Neuron (in vitro differentiated cells): ENCODE measurements at regions not wholly inside any gene's neighbourhood (a gene's known extent, or its start where the extent isn't known, plus 50 kb on each side); places are given as distances from the start of the nearest gene placed in this dataset.

Experiments used
- H2AFZ ChIP-seq: one replicate; pipeline ENCODE4 v1.6.1; 2013; ENCODE audit warnings: low read depth, mild to moderate bottlenecking, inconsistent platforms, low read length, moderate library complexity
- H3K27me3 ChIP-seq: one replicate; pipeline ENCODE4 v1.6.1; 2013; ENCODE audit warnings: low read length; ENCODE audit not compliant: insufficient read depth
- H3K36me3 ChIP-seq: one replicate; pipeline ENCODE4 v1.6.1; 2013; ENCODE audit warnings: low read length; ENCODE audit not compliant: insufficient read depth
- H3K4me1 ChIP-seq: one replicate; pipeline ENCODE4 v1.6.1; 2013; ENCODE audit warnings: low read length; ENCODE audit not compliant: insufficient read depth
- H3K4me3 ChIP-seq: 2 replicates; pipeline ENCODE4 v1.5.1; 2013; ENCODE audit warnings: mild to moderate bottlenecking, low read length, moderate library complexity
- H3K9me3 ChIP-seq: one replicate; pipeline ENCODE4 v1.6.1; 2013; ENCODE audit warnings: low read length

GRCh38 chr6:2477666-2478065 is 232.3 kb upstream of the GMDS start:
- H3K36me3 ChIP-seq: no peaks in the 10 kb centered on the region
- no peaks in the 10 kb centered on the region for H3K4me1 ChIP-seq
- no peak overlapping the region for H2AFZ ChIP-seq
- H3K27me3 ChIP-seq: no peaks in the 10 kb centered on the region
- H3K9me3 ChIP-seq: peaks cover 5% of the 10 kb centered on the region
- no peak overlapping the region for H3K4me3 ChIP-seq

DNA sequence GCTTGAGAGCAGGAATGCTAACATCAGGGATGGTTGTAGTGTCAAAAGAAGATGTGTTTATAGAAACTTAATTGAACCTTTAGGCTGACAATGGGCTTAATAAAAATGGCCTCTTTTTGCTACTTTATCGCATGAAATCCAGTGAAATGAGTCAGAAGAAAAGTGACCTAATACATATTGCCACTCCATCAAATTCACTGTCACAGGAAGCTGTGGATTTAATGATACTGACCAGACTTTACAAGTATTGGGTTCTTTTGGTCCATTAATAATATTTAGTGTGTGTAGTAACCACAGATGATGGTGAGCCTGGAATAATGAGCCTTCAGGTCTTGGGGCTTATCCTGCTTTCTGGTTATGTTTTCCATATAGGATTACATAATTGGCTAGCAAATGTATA is 231.8 kb upstream of the GMDS start:
- peaks cover 4% of the 10 kb centered on the region for H3K9me3 ChIP-seq
- no peaks in the 10 kb centered on the region for H3K4me1 ChIP-seq
- no peaks in the 10 kb centered on the region for H3K36me3 ChIP-seq
- no peak overlapping the region for H2AFZ ChIP-seq
- H3K27me3 ChIP-seq: no peaks in the 10 kb centered on the region
- no peak overlapping the region for H3K4me3 ChIP-seq

DNA sequence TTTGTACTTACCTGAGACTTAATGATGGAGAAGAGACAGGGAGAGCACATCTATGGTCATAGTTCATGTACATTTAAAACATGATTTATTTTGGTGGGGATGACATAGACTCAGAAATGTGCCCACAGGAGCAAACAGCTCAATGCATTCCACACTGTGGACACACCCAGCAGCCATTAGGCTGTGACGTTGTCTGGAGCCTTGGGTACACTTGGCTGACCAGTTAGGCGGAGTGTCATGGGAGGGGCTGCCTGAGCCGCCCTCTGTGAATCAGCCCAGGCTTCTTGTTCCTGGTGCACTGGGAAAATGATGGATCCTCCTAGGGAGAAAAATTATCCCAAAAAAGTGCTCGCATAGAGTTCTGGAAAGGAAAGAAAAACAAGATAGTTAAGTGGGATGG is 231.0 kb upstream of the GMDS start:
- Histone ChIP-seq H2AFZ (no peak overlapping the region), H3K4me3 (no peak overlapping the region), H3K27me3 (no peaks in the 10 kb centered on the region), H3K36me3 (no peaks in the 10 kb centered on the region), H3K9me3 (peaks cover 2% of the 10 kb centered on the region), H3K4me1 (no peaks in the 10 kb centered on the region)

GRCh38 chr6:2471472-2471871 is 226.1 kb upstream of the GMDS start:
- peaks cover 2% of the 10 kb centered on the region for H3K9me3 ChIP-seq
- H3K27me3 ChIP-seq: no peaks in the 10 kb centered on the region
- no peak overlapping the region for H2AFZ ChIP-seq
- H3K36me3 ChIP-seq: no peaks in the 10 kb centered on the region
- no peaks in the 10 kb centered on the region for H3K4me1 ChIP-seq
- no peak overlapping the region for H3K4me3 ChIP-seq

DNA sequence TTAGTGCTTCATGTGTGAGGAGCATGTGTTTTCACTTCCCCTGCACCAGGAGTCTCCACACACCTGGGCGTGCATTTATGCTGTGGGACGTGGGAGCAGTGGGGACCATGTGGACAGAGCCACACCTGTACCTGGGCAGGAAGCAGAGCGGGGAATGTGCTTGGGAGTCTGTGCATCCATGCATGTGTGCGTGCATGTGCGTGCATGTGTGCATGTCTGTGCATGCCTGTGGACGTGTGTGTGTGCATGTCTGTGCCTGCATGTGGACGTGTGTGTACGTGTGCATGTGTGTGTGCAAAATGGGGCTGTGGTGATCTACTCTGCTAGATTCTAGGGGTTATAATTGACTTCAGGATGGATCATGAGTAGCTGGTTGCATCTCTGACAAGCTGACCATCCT is 224.0 kb upstream of the GMDS start:
- Histone ChIP-seq H3K4me3 (no peak overlapping the region), H2AFZ (no peak overlapping the region)

GRCh38 chr6:2468601-2468955 is 223.2 kb upstream of the GMDS start:
- peaks cover 2% of the 10 kb centered on the region for H3K9me3 ChIP-seq
- no peaks in the 10 kb centered on the region for H3K36me3 ChIP-seq
- no peaks in the 10 kb centered on the region for H3K27me3 ChIP-seq
- H2AFZ ChIP-seq: no peak overlapping the region
- H3K4me1 ChIP-seq: no peaks in the 10 kb centered on the region
- no peak overlapping the region for H3K4me3 ChIP-seq

More for the DNA sequence above, 224.0 kb upstream of the GMDS start:
- Histone ChIP-seq H3K9me3 (peaks cover 2% of the 10 kb centered on the region), H3K27me3 (no peaks in the 10 kb centered on the region), H3K4me1 (no peaks in the 10 kb centered on the region), H3K36me3 (no peaks in the 10 kb centered on the region)

- Histone ChIP-seq H3K27me3 (no peaks in the 10 kb centered on the region), H3K4me1 (no peaks in the 10 kb centered on the region), H3K9me3 (peaks cover 2% of the 10 kb centered on the region), H3K36me3 (no peaks in the 10 kb centered on the region), H3K4me3 (no peak overlapping the region), H2AFZ (no peak overlapping the region)
These were observed 222.7 kb upstream of the GMDS start for GRCh38 chr6:2467929-2468600.

DNA sequence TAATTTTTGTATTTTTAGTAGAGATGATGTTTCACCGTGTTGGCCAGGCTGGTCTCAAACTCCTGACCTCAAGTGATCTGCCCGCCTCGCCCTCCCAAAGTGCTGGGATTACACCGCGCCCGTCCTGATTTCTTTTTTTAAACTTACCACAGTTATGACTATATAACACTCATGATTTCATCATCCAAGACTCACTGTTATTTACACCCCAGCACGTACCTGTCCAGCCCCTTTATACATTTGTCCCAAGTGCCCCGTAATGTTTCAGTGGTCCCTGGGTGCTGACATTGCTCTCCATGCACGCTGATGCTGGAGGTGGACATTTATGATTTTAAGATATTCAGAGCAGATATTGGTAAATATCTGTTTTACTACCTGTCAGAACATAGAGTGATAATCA is 219.9 kb upstream of the GMDS start:
- Histone ChIP-seq H3K36me3 (no peaks in the 10 kb centered on the region), H2AFZ (no peak overlapping the region), H3K27me3 (no peaks in the 10 kb centered on the region), H3K4me3 (no peak overlapping the region), H3K9me3 (no peaks in the 10 kb centered on the region), H3K4me1 (no peaks in the 10 kb centered on the region)

DNA sequence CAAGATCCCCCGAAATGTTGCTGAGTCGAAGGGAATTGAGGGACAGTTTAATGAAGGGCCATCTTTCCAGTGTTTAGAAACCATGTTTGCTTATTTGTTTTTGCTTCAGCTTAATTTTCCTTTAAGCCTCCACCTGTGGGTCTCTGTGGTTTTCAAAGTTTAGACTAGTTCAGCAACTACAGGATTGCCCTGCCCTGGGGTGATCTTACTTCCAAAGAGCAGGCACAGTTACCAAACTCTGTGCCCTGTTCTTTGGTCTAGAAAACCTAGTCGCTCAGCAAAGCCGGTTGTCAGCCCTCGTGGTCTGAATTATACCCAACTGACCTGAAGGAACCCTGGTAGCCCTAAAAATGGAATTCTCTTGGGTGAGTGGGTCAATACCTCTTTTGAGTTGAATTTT is 219.2 kb upstream of the GMDS start:
- H3K36me3 ChIP-seq: no peaks in the 10 kb centered on the region
- H2AFZ ChIP-seq: no peak overlapping the region
- no peak overlapping the region for H3K4me3 ChIP-seq
- H3K27me3 ChIP-seq: no peaks in the 10 kb centered on the region
- no peaks in the 10 kb centered on the region for H3K9me3 ChIP-seq
- H3K4me1 ChIP-seq: no peaks in the 10 kb centered on the region

DNA sequence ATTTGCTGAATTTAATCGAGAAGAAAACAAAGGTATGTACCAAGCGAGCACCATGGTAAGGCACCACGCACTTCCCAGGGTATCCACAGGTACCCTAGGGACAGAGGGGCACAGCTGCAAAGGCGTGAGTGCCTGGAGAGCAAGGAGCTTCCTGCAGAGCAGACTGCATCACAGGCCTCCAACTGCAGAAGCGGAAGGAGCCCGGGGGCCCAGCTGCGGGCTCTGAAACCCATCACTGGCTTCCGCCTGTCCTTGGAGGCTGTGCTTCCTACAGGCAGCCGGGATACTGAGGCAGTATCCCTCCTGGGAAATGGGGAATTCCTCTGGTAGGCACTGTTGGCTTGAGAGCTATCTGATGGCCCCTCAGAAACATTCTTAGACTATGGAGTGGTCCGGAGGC is 217.4 kb upstream of the GMDS start:
- no peaks in the 10 kb centered on the region for H3K9me3 ChIP-seq
- H3K36me3 ChIP-seq: no peaks in the 10 kb centered on the region
- H3K27me3 ChIP-seq: no peaks in the 10 kb centered on the region
- no peak overlapping the region for H2AFZ ChIP-seq
- H3K4me3 ChIP-seq: no peak overlapping the region
- H3K4me1 ChIP-seq: no peaks in the 10 kb centered on the region

DNA sequence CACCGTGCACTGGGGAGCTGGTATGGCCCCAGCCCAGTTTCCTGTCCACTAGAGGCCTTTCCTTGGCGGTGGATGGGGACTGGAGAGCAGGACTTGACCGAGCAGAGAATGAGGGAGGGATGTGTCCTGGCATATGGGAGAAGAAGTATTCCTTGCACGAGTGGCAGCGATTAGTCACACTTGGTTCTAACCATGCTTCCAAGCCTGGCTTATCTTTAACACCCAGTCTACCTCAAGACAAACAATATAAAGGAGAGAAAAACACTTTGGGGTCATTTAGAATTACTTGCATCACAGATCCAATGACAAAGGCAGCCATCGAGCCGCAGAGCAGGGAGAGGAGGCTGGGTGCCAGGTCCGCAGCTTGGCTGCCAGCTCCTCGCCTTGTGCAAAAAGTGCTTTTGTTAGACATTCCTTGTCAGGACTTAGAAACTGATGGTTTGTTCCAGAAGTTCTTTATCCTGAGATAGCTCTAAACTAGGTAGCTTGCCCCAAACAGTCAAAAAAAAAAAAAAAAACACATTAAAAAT is 214.9 kb upstream of the GMDS start:
- Histone ChIP-seq H3K27me3 (no peaks in the 10 kb centered on the region), H3K36me3 (no peaks in the 10 kb centered on the region), H3K4me3 (no peak overlapping the region), H3K9me3 (no peaks in the 10 kb centered on the region), H2AFZ (no peak overlapping the region), H3K4me1 (no peaks in the 10 kb centered on the region)

DNA sequence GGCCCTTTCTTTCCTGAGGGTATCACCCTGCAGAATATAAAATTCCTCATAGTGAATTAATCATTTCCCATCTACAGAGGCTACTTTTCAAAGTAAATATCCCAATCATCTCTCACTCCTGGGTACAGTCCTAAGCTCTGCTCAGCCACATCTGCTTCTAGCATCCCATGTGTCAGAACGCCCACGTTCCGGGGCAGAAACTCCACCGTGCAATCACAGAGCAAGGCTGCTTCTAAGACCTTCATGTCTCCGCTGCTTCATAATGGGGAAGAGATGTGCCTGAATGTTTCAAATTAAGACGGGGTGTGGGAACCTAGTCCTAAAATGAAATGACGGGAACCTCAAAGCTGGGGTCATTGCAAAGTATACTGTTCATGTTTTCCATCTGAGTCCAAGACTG is 208.8 kb upstream of the GMDS start:
- Histone ChIP-seq H2AFZ (no peak overlapping the region), H3K36me3 (no peaks in the 10 kb centered on the region), H3K9me3 (no peaks in the 10 kb centered on the region), H3K4me1 (no peaks in the 10 kb centered on the region), H3K27me3 (no peaks in the 10 kb centered on the region), H3K4me3 (no peak overlapping the region)

DNA sequence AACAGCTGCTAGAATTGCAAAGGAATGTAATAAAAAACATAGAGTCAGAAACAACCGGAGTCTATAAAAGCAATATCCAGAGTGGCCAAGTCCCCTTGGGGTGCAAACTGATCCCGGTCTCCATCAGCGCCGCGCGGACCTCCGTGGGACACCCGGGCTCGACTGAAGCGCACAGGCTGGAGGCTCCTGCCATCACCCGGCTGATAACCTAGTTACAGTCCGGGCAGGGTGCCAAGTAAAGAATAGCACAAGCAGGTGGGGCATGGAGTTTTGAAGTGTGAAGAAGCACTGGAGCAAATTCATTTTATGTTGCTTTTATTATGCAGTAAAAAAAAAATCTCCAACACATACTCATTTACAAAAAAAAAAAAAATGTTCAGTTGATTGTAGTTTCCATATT is 205.1 kb upstream of the GMDS start:
- H3K27me3 ChIP-seq: no peaks in the 10 kb centered on the region
- no peak overlapping the region for H2AFZ ChIP-seq
- H3K9me3 ChIP-seq: no peaks in the 10 kb centered on the region
- no peaks in the 10 kb centered on the region for H3K36me3 ChIP-seq
- H3K4me1 ChIP-seq: no peaks in the 10 kb centered on the region
- H3K4me3 ChIP-seq: no peak overlapping the region

DNA sequence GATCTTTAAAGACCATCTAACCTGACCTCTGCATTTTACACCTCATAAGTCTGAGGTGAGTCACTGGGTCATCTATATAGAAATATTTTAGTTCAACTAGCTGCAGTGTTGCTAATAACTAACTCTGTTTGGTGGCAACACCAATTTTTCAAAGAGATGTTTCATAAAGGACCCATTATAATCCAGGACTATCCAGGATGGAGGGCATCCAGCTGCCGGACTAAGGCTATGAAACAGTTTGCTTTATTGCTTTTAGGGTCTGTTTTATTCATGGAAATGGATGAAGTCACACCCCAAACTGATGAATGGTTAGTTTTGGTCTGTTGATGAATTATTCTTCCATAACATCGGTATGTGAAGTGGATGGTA is 204.2 kb upstream of the GMDS start:
- H3K9me3 ChIP-seq: no peaks in the 10 kb centered on the region
- no peaks in the 10 kb centered on the region for H3K36me3 ChIP-seq
- H2AFZ ChIP-seq: no peak overlapping the region
- H3K4me1 ChIP-seq: no peaks in the 10 kb centered on the region
- H3K27me3 ChIP-seq: no peaks in the 10 kb centered on the region
- no peak overlapping the region for H3K4me3 ChIP-seq
